H9 (cell line): ENCODE measurements at regions not wholly inside any gene's neighbourhood (a gene's known extent, or its start where the extent isn't known, plus 50 kb on each side); places are given as distances from the start of the nearest gene placed in this dataset.

Experiments
- DNase-seq: peaks from one replicate; pipeline ENCODE4 v3.0.0-alpha.2; 2017
- H2AFZ ChIP-seq: one replicate; pipeline ENCODE4 v1.6.1; 2013; ENCODE audit warnings: mild to moderate bottlenecking, low read length, control low read depth, moderate library complexity
- H2AK5ac ChIP-seq: 2 replicates; pipeline ENCODE4 v1.6.1; 2013; ENCODE audit warnings: low read length, control low read depth, mixed read lengths; ENCODE audit not compliant: insufficient read length
- H2BK120ac ChIP-seq: one replicate; pipeline ENCODE4 v1.6.1; 2013; ENCODE audit warnings: low read depth, mild to moderate bottlenecking, low read length, control low read depth, inconsistent platforms; ENCODE audit not compliant: poor library complexity, severe bottlenecking
- H2BK12ac ChIP-seq: 2 replicates; pipeline ENCODE4 v1.6.1; 2013; ENCODE audit warnings: low read length, control low read depth, mixed read lengths, low read depth; ENCODE audit not compliant: insufficient read length
- H2BK15ac ChIP-seq: 2 replicates; pipeline ENCODE4 v1.6.1; 2013; ENCODE audit warnings: low read depth, low read length, control low read depth
- H2BK20ac ChIP-seq: one replicate; pipeline ENCODE4 v1.6.1; 2013; ENCODE audit warnings: low read depth, mild to moderate bottlenecking, low read length, control low read depth, inconsistent platforms; ENCODE audit not compliant: poor library complexity, severe bottlenecking
- H2BK5ac ChIP-seq: 2 replicates; pipeline ENCODE4 v1.6.1; 2013; ENCODE audit warnings: low read length, control low read depth, mixed read lengths; ENCODE audit not compliant: insufficient read length
- H3K14ac ChIP-seq: 2 replicates; pipeline ENCODE4 v1.6.1; 2013; ENCODE audit warnings: low read length, control low read depth; ENCODE audit not compliant: insufficient read depth
- H3K18ac ChIP-seq: 2 replicates; pipeline ENCODE4 v1.6.1; 2013; ENCODE audit warnings: low read depth, mild to moderate bottlenecking, mixed read lengths, low read length, control low read depth; ENCODE audit not compliant: insufficient read length
- H3K23ac ChIP-seq: 2 replicates; pipeline ENCODE4 v1.6.1; 2013; ENCODE audit warnings: low read length, control low read depth, mixed read lengths, low read depth; ENCODE audit not compliant: insufficient read length
- H3K23me2 ChIP-seq: 2 replicates; pipeline ENCODE4 v1.6.1; 2013; ENCODE audit warnings: low read depth, mild to moderate bottlenecking, mixed read lengths, low read length, control low read depth; ENCODE audit not compliant: insufficient read length, poor library complexity, severe bottlenecking
- H3K27ac ChIP-seq: 2 replicates; pipeline ENCODE4 v1.5.1; 2013; ENCODE audit warnings: low read length, control low read depth, mixed read lengths, low read depth; ENCODE audit not compliant: insufficient read length
- H3K27me3 ChIP-seq: 2 replicates; pipeline ENCODE4 v1.6.1; 2013; ENCODE audit warnings: low read length, control low read depth, inconsistent platforms; ENCODE audit not compliant: insufficient read depth
- H3K4ac ChIP-seq: 2 replicates; pipeline ENCODE4 v1.6.1; 2013; ENCODE audit warnings: low read depth, mild to moderate bottlenecking, control low read depth, inconsistent platforms, low read length, moderate library complexity
- H3K4me1 ChIP-seq: 2 replicates; pipeline ENCODE4 v1.6.1; 2013; ENCODE audit warnings: low read length, control low read depth, inconsistent platforms; ENCODE audit not compliant: insufficient read depth
- H3K4me2 ChIP-seq: 2 replicates; pipeline ENCODE4 v1.6.1; 2013; ENCODE audit warnings: low read length, control low read depth, mixed read lengths; ENCODE audit not compliant: insufficient read length, insufficient read depth
- H3K56ac ChIP-seq: 2 replicates; pipeline ENCODE4 v1.6.1; 2013; ENCODE audit warnings: low read depth, mild to moderate bottlenecking, mixed read lengths, low read length, control low read depth; ENCODE audit not compliant: insufficient read length
- H3K79me1 ChIP-seq: 2 replicates; pipeline ENCODE4 v1.6.1; 2013; ENCODE audit warnings: low read depth, mild to moderate bottlenecking, moderate library complexity, low read length, control low read depth, inconsistent platforms; ENCODE audit not compliant: insufficient read depth, poor library complexity, severe bottlenecking
- H3K79me2 ChIP-seq: 2 replicates; pipeline ENCODE4 v1.6.1; 2013; ENCODE audit warnings: low read length, control low read depth, inconsistent platforms; ENCODE audit not compliant: insufficient read depth
- H3K9ac ChIP-seq: 2 replicates; pipeline ENCODE4 v1.6.1; 2013; ENCODE audit warnings: low read length, control low read depth, mixed read lengths; ENCODE audit not compliant: insufficient read length; ENCODE audit errors: extremely low read depth
- H3K9me3 ChIP-seq: one replicate; pipeline ENCODE4 v1.6.1; 2013; ENCODE audit warnings: low read depth, low read length, inconsistent platforms; ENCODE audit not compliant: control insufficient read depth
- H3T11ph ChIP-seq: one replicate; pipeline ENCODE4 v1.6.1; 2013; ENCODE audit warnings: mild to moderate bottlenecking, low read length, control low read depth, inconsistent platforms
- H4K20me1 ChIP-seq: one replicate; pipeline ENCODE4 v1.6.1; 2013; ENCODE audit not compliant: control insufficient read depth, insufficient read length, insufficient read depth
- H4K5ac ChIP-seq: 2 replicates; pipeline ENCODE4 v1.6.1; 2013; ENCODE audit warnings: low read depth, mild to moderate bottlenecking, mixed read lengths, low read length, control low read depth; ENCODE audit not compliant: insufficient read length
- H4K8ac ChIP-seq: replicated peaks from 2 replicates; pipeline ENCODE4 v1.6.1; 2013; ENCODE audit warnings: low read length, control low read depth, mixed read lengths, low read depth; ENCODE audit not compliant: insufficient read length
- H4K91ac ChIP-seq: 2 replicates; pipeline ENCODE4 v1.6.1; 2013; ENCODE audit warnings: low read depth, mild to moderate bottlenecking, moderate library complexity, mixed read lengths, low read length, control low read depth; ENCODE audit not compliant: insufficient read length
- H3K27ac Mint-ChIP-seq, 3 experiments: 2 replicates in 2 of 3; 3 replicates in 1 of 3; pipeline ENCODE4 v1.8.0; 2020 to 2021; ENCODE audit warnings: mixed read lengths in 3 of 3, mild to moderate bottlenecking in 1 of 3, moderate library complexity in 1 of 3
- H3K27me3 Mint-ChIP-seq: 2 replicates; pipeline ENCODE4 v1.8.0; 2021; ENCODE audit warnings: low read depth, mild to moderate bottlenecking, moderate library complexity, mixed read lengths
- H3K36me3 Mint-ChIP-seq, 3 experiments: 2 replicates in 2 of 3; 3 replicates in 1 of 3; pipeline ENCODE4 v1.8.0; 2020 to 2021; ENCODE audit warnings: low read depth in 3 of 3, mixed read lengths in 3 of 3; ENCODE audit not compliant: insufficient read depth in 1 of 3
- H3K4me1 Mint-ChIP-seq, 2 experiments: 2 replicates each; pipeline ENCODE4 v1.8.0; 2020; ENCODE audit warnings: mixed read lengths in 2 of 2
- H3K4me3 Mint-ChIP-seq, 2 experiments: 2 replicates in 1 of 2; 3 replicates in 1 of 2; pipeline ENCODE4 v1.8.0; 2020 to 2021; ENCODE audit warnings: mild to moderate bottlenecking in 2 of 2, mixed read lengths in 2 of 2, moderate library complexity in 1 of 2
- H3K9me3 Mint-ChIP-seq, 2 experiments: 2 replicates in 1 of 2; 3 replicates in 1 of 2; pipeline ENCODE4 v1.8.0; 2020; ENCODE audit warnings: mild to moderate bottlenecking in 2 of 2, mixed read lengths in 2 of 2, moderate library complexity in 1 of 2
- WGBS: extraction: QIAGEN DNeasy Blood & Tissue Kit; methylation state at CpG from one replicate; pipeline ENCODE4 v1.1.7; 2013; ENCODE audit warnings: missing lambda C conversion rate, low lambda C conversion rate, mixed read lengths; ENCODE audit not compliant: insufficient read length; ENCODE audit errors: extremely low coverage; 5-methylcytosine and 5-hydroxymethylcytosine counted together
- TF ChIP-seq, protein P1 (sequence below): fragments of 200-600 bp; sonication (generic); conservative IDR thresholded peaks from 3 replicates; pipeline ENCODE4 v1.8.0; 2021; ENCODE audit warnings: antibody characterized with exemption, mild to moderate bottlenecking

DNA sequence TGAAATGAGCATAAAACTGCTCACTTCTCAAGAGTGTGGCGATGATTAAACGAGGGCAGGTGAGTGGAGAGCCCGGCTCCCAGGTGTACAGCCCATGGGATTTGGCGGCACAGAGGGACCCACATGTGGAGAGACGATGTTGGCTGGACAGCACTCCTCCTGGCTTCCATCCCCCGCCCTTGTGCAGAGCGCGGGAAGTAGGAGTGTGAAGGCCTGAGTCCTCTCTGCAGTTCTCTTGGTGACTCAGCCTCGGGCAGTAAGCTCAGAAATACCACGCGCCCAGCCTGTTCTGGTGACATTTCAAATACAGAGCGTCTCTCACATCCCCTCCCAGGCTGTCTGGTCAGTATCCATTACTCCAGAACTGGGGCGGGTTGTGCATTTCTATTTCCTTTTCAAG lies 94.2 kb upstream of the SRSF6 start:
- Histone ChIP-seq H2AK5ac (no peak overlapping the region), H3K27me3 (no peaks in the 10 kb centered on the region), H3K9ac (no peak overlapping the region), H3K23me2 (no peaks in the 10 kb centered on the region), H2BK12ac (no peak overlapping the region), H3K79me2 (no peaks in the 10 kb centered on the region), H3K4me2 (no peak overlapping the region), H3K27ac (no peak overlapping the region), H3K9me3 (no peaks in the 10 kb centered on the region), H4K8ac (no peak overlapping the region), H3K4me1 (no peaks in the 10 kb centered on the region), H2AFZ (no peak overlapping the region), H3K79me1 (no peaks in the 10 kb centered on the region), H3K56ac (no peak overlapping the region), H4K91ac (no peak overlapping the region), H3T11ph (no peak overlapping the region), H2BK15ac (no peak overlapping the region), H3K14ac (no peak overlapping the region), H3K18ac (no peak overlapping the region), H2BK5ac (no peak overlapping the region), H4K20me1 (no peaks in the 10 kb centered on the region), H2BK120ac (no peak overlapping the region), H2BK20ac (no peak overlapping the region), H3K4ac (no peak overlapping the region), H4K5ac (no peak overlapping the region), H3K23ac (no peak overlapping the region)
- Mint-ChIP-seq H3K4me1 (peaks cover 0 to 2% of the 10 kb centered on the region in 2 experiments; a peak in 1 of 4 replicates), H3K36me3 (no peaks in the 10 kb centered on the region), H3K27ac (no peak overlapping the region), H3K27me3 (peaks cover 3% of the 10 kb centered on the region), H3K9me3 (no peaks in the 10 kb centered on the region), H3K4me3 (no peak overlapping the region)
- DNase-seq, result no peak
- TF ChIP-seq, protein P1, sequence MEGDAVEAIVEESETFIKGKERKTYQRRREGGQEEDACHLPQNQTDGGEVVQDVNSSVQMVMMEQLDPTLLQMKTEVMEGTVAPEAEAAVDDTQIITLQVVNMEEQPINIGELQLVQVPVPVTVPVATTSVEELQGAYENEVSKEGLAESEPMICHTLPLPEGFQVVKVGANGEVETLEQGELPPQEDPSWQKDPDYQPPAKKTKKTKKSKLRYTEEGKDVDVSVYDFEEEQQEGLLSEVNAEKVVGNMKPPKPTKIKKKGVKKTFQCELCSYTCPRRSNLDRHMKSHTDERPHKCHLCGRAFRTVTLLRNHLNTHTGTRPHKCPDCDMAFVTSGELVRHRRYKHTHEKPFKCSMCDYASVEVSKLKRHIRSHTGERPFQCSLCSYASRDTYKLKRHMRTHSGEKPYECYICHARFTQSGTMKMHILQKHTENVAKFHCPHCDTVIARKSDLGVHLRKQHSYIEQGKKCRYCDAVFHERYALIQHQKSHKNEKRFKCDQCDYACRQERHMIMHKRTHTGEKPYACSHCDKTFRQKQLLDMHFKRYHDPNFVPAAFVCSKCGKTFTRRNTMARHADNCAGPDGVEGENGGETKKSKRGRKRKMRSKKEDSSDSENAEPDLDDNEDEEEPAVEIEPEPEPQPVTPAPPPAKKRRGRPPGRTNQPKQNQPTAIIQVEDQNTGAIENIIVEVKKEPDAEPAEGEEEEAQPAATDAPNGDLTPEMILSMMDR, result no peak
- WGBS, result no CpG with 5 or more reads among the region's 13 CpGs
